GM23338 (cell line): ENCODE measurements at regions not wholly inside any gene's neighbourhood (a gene's known extent, or its start where the extent isn't known, plus 50 kb on each side); places are given as distances from the start of the nearest gene placed in this dataset.

Experiments
- ATAC-seq: fragments of 200-7000 bp; cut with Tn5 transposase; 3 replicates; pipeline ENCODE4 v1.9.1; 2020
- DNase-seq: peaks from one replicate; pipeline ENCODE4 v3.0.0-alpha.2; 2015; ENCODE audit warnings: low spot score
- H2AFZ ChIP-seq: fragments of 200-600 bp; sonication (generic); 2 replicates; pipeline ENCODE4 v1.8.0; 2016; ENCODE audit warnings: antibody characterized with exemption, mild to moderate bottlenecking, moderate library complexity
- H3F3A ChIP-seq: fragments of 200-600 bp; sonication (generic); replicated peaks from 2 replicates; pipeline ENCODE4 v1.8.0; 2017; ENCODE audit warnings: antibody characterized with exemption, mixed run types, low read depth
- H3K27ac ChIP-seq: fragments of 200-600 bp; sonication (generic); 2 replicates; pipeline ENCODE4 v1.6.1; 2016; ENCODE audit warnings: low read depth
- H3K27me3 ChIP-seq: fragments of 200-600 bp; sonication (generic); 2 replicates; pipeline ENCODE4 v1.8.0; 2016; ENCODE audit warnings: mild to moderate bottlenecking, mixed run types, moderate library complexity; ENCODE audit not compliant: insufficient read depth
- H3K36me3 ChIP-seq: fragments of 200-600 bp; sonication (generic); 2 replicates; pipeline ENCODE4 v1.8.0; 2016; ENCODE audit warnings: mild to moderate bottlenecking; ENCODE audit not compliant: insufficient read depth
- H3K4me1 ChIP-seq: fragments of 200-600 bp; sonication (generic); 2 replicates; pipeline ENCODE4 v1.8.0; 2016; ENCODE audit warnings: mild to moderate bottlenecking, moderate library complexity; ENCODE audit not compliant: insufficient read depth
- H3K4me2 ChIP-seq: fragments of 200-600 bp; sonication (generic); 2 replicates; pipeline ENCODE4 v1.7.1; 2017; ENCODE audit warnings: mixed run types
- H3K4me3 ChIP-seq: fragments of 200-600 bp; sonication (generic); 2 replicates; pipeline ENCODE4 v1.6.1; 2016; ENCODE audit warnings: mixed run types
- H3K79me2 ChIP-seq: fragments of 200-600 bp; sonication (generic); replicated peaks from 2 replicates; pipeline ENCODE4 v1.8.0; 2017; ENCODE audit warnings: mild to moderate bottlenecking; ENCODE audit not compliant: insufficient read depth
- H3K9me2 ChIP-seq: fragments of 200-600 bp; sonication (generic); 2 replicates; pipeline ENCODE4 v1.8.0; 2017; ENCODE audit not compliant: insufficient read depth
- H4K20me1 ChIP-seq: fragments of 200-600 bp; sonication (generic); replicated peaks from 2 replicates; pipeline ENCODE4 v1.8.0; 2017; ENCODE audit warnings: mild to moderate bottlenecking; ENCODE audit not compliant: insufficient read depth
- H3K27ac Mint-ChIP-seq: 2 replicates; pipeline ENCODE4 v1.8.0; 2020; ENCODE audit warnings: inconsistent platforms, mild to moderate bottlenecking, moderate library complexity, mixed read lengths
- H3K27me3 Mint-ChIP-seq: 3 replicates; pipeline ENCODE4 v1.8.0; 2022; ENCODE audit warnings: low read depth, mild to moderate bottlenecking, moderate library complexity, mixed read lengths, inconsistent platforms; ENCODE audit not compliant: insufficient read depth, poor library complexity
- H3K36me3 Mint-ChIP-seq: 3 replicates; pipeline ENCODE4 v1.8.0; 2021; ENCODE audit warnings: low read depth, mild to moderate bottlenecking, inconsistent platforms, moderate library complexity, mixed read lengths
- H3K4me1 Mint-ChIP-seq: 3 replicates; pipeline ENCODE4 v1.8.0; 2020; ENCODE audit warnings: mild to moderate bottlenecking, inconsistent platforms, mixed read lengths
- H3K4me3 Mint-ChIP-seq: 3 replicates; pipeline ENCODE4 v1.8.0; 2021; ENCODE audit warnings: moderate library complexity, mild to moderate bottlenecking, inconsistent platforms, mixed read lengths
- H3K9me3 Mint-ChIP-seq: 3 replicates; pipeline ENCODE4 v1.8.0; 2020; ENCODE audit warnings: moderate library complexity, mild to moderate bottlenecking, inconsistent platforms, mixed read lengths
- CTCF ChIP-seq, 2 experiments: fragments of 200-600 bp in 1 of 2; sonication (generic) in 1 of 2; conservative IDR thresholded peaks; 2 replicates each; pipeline versions ENCODE4 v1.5.1 to v1.6.1; 2016 to 2017; ENCODE audit warnings: antibody characterized with exemption in 2 of 2, low read depth in 2 of 2, mild to moderate bottlenecking in 2 of 2, moderate library complexity in 1 of 2
- ETS1 ChIP-seq: IDR thresholded peaks from 2 replicates; pipeline ENCODE4 v1.6.1; 2016; ENCODE audit warnings: antibody characterized with exemption
- EZH2 ChIP-seq: fragments of 200-600 bp; sonication (generic); IDR thresholded peaks from one replicate; pipeline ENCODE4 v1.8.0; 2017; ENCODE audit warnings: antibody characterized with exemption, mild to moderate bottlenecking, low read depth; ENCODE audit not compliant: unreplicated experiment
- EZH2phosphoT487 ChIP-seq: fragments of 200-600 bp; sonication (generic); IDR thresholded peaks from one replicate; pipeline ENCODE4 v1.8.1; 2018; ENCODE audit warnings: antibody characterized with exemption; ENCODE audit not compliant: unreplicated experiment
- JUNB ChIP-seq: IDR thresholded peaks from one replicate; pipeline ENCODE4 v1.6.1; 2016; ENCODE audit warnings: antibody characterized with exemption; ENCODE audit not compliant: unreplicated experiment
- NANOG ChIP-seq: IDR thresholded peaks from 2 replicates; pipeline ENCODE4 v1.6.1; 2016; ENCODE audit warnings: antibody characterized with exemption, borderline replicate concordance
- POLR2AphosphoS5 ChIP-seq: IDR thresholded peaks from 2 replicates; pipeline ENCODE4 v1.6.1; 2016; ENCODE audit warnings: antibody characterized with exemption, low read depth
- REST ChIP-seq: IDR thresholded peaks from one replicate; pipeline ENCODE4 v1.6.1; 2018; ENCODE audit warnings: antibody characterized with exemption; ENCODE audit not compliant: unreplicated experiment
- STAT1 ChIP-seq: IDR thresholded peaks from one replicate; pipeline ENCODE4 v1.6.1; 2016; ENCODE audit warnings: antibody characterized with exemption; ENCODE audit not compliant: unreplicated experiment
- ZNF114 ChIP-seq: fragments of 250-450 bp; sonication (Bioruptor Pico); IDR thresholded peaks from 2 replicates; pipeline ENCODE4 v1.5.0; 2020; ENCODE audit warnings: mild to moderate bottlenecking, moderate library complexity
- ZNF331 ChIP-seq: fragments of 250-450 bp; sonication (Bioruptor Pico); IDR thresholded peaks from 2 replicates; pipeline ENCODE4 v1.5.0; 2020; ENCODE audit warnings: low read depth, mild to moderate bottlenecking, moderate library complexity
- ZNF462 ChIP-seq: fragments of 250-450 bp; sonication (Bioruptor Pico); IDR thresholded peaks from 2 replicates; pipeline ENCODE4 v1.5.0; 2020; ENCODE audit warnings: mild to moderate bottlenecking, moderate library complexity

DNA sequence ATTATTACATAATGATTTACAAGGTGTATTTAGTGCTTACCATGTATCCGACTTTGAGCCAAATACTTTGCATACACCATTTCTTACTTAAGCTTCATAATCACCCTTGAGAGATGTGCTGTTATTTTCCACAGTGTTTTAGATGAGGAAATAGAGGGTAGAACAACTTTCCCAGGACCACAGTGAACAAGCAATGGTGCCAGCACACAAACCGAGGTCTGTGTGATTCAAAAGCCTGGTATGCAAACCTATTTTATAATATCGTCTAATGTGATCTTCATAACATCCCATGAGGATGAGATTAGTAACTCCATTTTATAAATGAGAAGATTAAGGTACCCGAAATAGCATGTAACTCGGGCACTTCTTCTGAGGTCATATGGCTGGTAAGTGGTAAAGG, 294.7 kb downstream of the NSG2 start:
- Histone ChIP-seq H3K79me2 (no peaks in the 10 kb centered on the region), H3K36me3 (no peaks in the 10 kb centered on the region), H3K4me2 (no peak overlapping the region), H3K27ac (no peak overlapping the region), H3F3A (no peaks in the 10 kb centered on the region), H3K4me1 (0 out of 2 replicates have a peak, but pooled peaks cover 2% of the 10 kb centered on the region), H2AFZ (no peak overlapping the region), H3K27me3 (no peaks in the 10 kb centered on the region), H3K9me2 (no peaks in the 10 kb centered on the region), H4K20me1 (no peaks in the 10 kb centered on the region), H3K4me3 (no peak overlapping the region)
- Mint-ChIP-seq H3K4me1 (peaks cover 26% of the 10 kb centered on the region), H3K27ac (no peak overlapping the region), H3K36me3 (no peaks in the 10 kb centered on the region), H3K27me3 (peaks cover 7% of the 10 kb centered on the region), H3K4me3 (no peak overlapping the region), H3K9me3 (peaks cover under 1% of the 10 kb centered on the region; the same call in 1 of the 3 replicates)
- ATAC-seq, result no peak
- no peak for DNase-seq
- TF ChIP-seq POLR2AphosphoS5 (no peak), ZNF331 (CRISPR knock-in tag) (no peak), NANOG (no peak), EZH2phosphoT487 (no peak), ZNF462 (CRISPR knock-in tag) (no peak), JUNB (no peak), REST (no peak), CTCF (conservative IDR thresholded peaks at IDR 0.05; ENCODE audit: low read depth in 2 of 2) (no peak), STAT1 (no peak), ETS1 (no peak), EZH2 (no peak), ZNF114 (CRISPR knock-in tag) (no peak)
